ENCODE measurements at regions not wholly inside any gene's neighbourhood (a gene's known extent, or its start where the extent isn't known, plus 50 kb on each side); places are given as distances from the start of the nearest gene placed in this dataset.
"Not testable (repeated sequence)": the region's sequence is repeated elsewhere in the genome, so short reads cannot be mapped to it uniquely, and the experiment has no call there.

DNA sequence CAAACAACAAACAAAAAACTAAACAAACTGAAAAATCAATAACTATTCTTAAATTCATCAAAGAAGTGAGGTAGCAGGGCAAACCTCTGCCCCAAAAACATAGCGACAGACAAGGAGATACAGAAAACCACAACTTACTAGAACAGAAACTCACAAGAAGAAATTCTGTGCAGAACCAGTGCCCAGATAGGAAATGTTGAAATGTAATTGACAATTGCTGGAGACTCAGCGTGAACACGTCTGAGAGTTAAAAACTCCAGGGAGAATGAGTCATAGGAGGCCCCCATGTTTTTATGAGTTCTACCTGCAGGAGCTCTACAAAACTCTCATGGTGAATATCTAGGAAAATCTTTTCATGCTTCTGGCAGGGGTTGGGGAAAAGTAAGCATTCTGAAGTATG is 95.5 kb upstream of the SETMAR start:
- CTCF ChIA-PET, result no interaction called here
- H3K9me3 Mint-ChIP-seq, result peaks cover 5% of the 10 kb centered on the region
- TF ChIP-seq, protein P1, sequence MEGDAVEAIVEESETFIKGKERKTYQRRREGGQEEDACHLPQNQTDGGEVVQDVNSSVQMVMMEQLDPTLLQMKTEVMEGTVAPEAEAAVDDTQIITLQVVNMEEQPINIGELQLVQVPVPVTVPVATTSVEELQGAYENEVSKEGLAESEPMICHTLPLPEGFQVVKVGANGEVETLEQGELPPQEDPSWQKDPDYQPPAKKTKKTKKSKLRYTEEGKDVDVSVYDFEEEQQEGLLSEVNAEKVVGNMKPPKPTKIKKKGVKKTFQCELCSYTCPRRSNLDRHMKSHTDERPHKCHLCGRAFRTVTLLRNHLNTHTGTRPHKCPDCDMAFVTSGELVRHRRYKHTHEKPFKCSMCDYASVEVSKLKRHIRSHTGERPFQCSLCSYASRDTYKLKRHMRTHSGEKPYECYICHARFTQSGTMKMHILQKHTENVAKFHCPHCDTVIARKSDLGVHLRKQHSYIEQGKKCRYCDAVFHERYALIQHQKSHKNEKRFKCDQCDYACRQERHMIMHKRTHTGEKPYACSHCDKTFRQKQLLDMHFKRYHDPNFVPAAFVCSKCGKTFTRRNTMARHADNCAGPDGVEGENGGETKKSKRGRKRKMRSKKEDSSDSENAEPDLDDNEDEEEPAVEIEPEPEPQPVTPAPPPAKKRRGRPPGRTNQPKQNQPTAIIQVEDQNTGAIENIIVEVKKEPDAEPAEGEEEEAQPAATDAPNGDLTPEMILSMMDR (IDR thresholded peaks at IDR 0.05), result no peak
- H3K27ac Mint-ChIP-seq, result no peak overlapping the region
- ATAC-seq, result no peak
- H3K27me3 Mint-ChIP-seq, result no peaks in the 10 kb centered on the region
- H3K4me1 Mint-ChIP-seq (ENCODE audit: low read depth), result no peaks in the 10 kb centered on the region
- POLR2A ChIA-PET, result no interaction called here
- no peak for DNase-seq
- H3K36me3 Mint-ChIP-seq (ENCODE audit: low read depth), result no peaks in the 10 kb centered on the region
- no peak overlapping the region for H3K4me3 Mint-ChIP-seq
- intact Hi-C loops (cut with micrococcal nuclease), result no loop called here

DNA sequence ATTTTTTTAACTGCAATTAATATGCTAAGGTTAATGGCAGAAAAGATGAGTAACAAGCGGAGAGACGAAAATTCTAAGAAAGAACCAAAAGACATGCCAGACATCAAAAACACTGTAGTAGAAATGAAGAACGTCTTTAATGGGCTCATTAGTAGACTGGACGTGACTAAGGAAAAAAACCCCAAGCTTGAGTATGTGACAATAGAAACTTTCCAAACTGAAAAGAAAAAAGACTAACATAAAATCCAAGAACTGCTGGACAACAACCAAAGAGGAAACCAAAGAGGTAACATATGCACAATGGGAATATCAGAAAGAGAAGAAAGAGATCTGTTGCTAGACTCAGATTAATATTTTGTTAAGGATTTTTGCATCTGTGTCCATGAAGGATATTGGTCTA is 94.6 kb upstream of the SETMAR start:
- Mint-ChIP-seq H3K9me3 (peaks cover 12% of the 10 kb centered on the region), H3K4me1 (ENCODE audit: low read depth) (no peaks in the 10 kb centered on the region), H3K27me3 (no peaks in the 10 kb centered on the region), H3K27ac (no peak overlapping the region), H3K4me3 (no peak overlapping the region), H3K36me3 (ENCODE audit: low read depth) (no peaks in the 10 kb centered on the region)
- DNase-seq (no peak), ATAC-seq (no peak)
- ChIA-PET CTCF (no interaction called here), POLR2A (no interaction called here)
- intact Hi-C loops (cut with micrococcal nuclease), result no loop called here
- TF ChIP-seq, protein P1 (IDR thresholded peaks at IDR 0.05), result no peak

DNA sequence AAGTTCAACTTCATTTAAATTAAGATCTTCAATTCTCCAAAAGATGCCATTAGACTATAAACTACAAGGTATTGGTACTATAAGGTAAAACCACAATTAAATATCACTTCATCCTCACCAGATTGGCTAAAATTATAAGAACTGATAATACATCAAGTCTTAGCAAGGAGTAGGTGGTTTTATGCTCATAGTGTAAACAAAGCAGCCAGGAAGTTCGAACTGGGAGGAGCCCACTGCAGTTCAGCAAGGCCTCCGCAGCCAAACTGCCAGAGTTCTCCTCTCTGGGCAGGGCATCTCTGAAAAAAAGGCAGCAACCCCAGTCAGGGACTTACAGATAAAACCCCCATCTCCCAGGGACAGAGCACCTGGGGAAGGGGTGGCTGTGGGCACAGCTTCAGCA is 91.6 kb upstream of the SETMAR start:
- ChIA-PET CTCF (no interaction called here), POLR2A (no interaction called here)
- no peak for DNase-seq
- Mint-ChIP-seq H3K27ac (no peak overlapping the region), H3K4me1 (ENCODE audit: low read depth) (no peaks in the 10 kb centered on the region), H3K9me3 (peaks cover 28% of the 10 kb centered on the region), H3K27me3 (no peaks in the 10 kb centered on the region), H3K4me3 (no peak overlapping the region), H3K36me3 (ENCODE audit: low read depth) (peaks cover 3% of the 10 kb centered on the region)
- intact Hi-C loops (cut with micrococcal nuclease), result no loop called here
- TF ChIP-seq, protein P1 (IDR thresholded peaks at IDR 0.05), result no peak
- no peak for ATAC-seq

DNA sequence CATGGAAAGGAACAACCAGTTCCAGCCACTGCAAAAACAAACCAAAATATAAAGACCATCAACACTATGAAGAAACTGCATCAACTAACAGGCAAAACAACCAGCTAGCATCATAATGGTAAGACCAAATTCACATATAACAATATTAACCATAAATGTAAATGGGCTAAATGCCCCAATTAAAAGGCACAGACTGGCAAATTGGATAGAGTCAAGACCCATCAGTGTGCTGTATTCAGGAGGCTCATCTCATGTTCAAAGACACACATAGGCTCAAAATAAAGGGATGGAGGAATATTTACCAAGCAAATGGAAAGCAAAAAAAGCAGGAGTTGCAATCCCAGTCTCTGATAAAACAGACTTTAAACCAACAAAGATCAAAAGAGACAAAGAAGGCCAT is 89.7 kb upstream of the SETMAR start:
- H3K27ac Mint-ChIP-seq; intact Hi-C loops (cut with micrococcal nuclease); H3K27me3 Mint-ChIP-seq; ATAC-seq; H3K36me3 Mint-ChIP-seq (ENCODE audit: low read depth); POLR2A ChIA-PET; H3K4me1 Mint-ChIP-seq (ENCODE audit: low read depth); CTCF ChIA-PET; DNase-seq; H3K4me3 Mint-ChIP-seq: not testable (repeated sequence)
- peaks cover 29% of the 10 kb centered on the region for H3K9me3 Mint-ChIP-seq

DNA sequence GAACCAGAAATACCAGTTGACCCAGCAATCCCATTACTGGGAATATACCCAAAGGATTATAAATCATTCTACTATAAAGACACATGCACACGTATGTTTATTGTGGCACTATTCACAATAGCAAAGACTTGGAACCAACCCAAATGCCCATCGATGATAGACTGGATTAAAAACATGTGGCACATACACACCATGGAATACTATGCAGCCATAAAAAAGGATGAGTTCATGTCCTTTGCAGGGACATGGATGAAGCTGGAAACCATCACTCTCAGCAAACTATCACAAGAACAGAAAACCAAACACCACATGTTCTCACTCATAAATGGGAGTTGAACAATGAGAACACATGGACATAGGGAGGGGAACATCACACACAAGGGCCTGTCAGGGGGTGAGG is 86.2 kb upstream of the SETMAR start:
- intact Hi-C loops (cut with micrococcal nuclease); H3K27me3 Mint-ChIP-seq; POLR2A ChIA-PET; H3K36me3 Mint-ChIP-seq (ENCODE audit: low read depth); CTCF ChIA-PET; H3K4me3 Mint-ChIP-seq; ATAC-seq; H3K27ac Mint-ChIP-seq; DNase-seq; H3K4me1 Mint-ChIP-seq (ENCODE audit: low read depth): not testable (repeated sequence)
- H3K9me3 Mint-ChIP-seq, result peaks cover 29% of the 10 kb centered on the region

DNA sequence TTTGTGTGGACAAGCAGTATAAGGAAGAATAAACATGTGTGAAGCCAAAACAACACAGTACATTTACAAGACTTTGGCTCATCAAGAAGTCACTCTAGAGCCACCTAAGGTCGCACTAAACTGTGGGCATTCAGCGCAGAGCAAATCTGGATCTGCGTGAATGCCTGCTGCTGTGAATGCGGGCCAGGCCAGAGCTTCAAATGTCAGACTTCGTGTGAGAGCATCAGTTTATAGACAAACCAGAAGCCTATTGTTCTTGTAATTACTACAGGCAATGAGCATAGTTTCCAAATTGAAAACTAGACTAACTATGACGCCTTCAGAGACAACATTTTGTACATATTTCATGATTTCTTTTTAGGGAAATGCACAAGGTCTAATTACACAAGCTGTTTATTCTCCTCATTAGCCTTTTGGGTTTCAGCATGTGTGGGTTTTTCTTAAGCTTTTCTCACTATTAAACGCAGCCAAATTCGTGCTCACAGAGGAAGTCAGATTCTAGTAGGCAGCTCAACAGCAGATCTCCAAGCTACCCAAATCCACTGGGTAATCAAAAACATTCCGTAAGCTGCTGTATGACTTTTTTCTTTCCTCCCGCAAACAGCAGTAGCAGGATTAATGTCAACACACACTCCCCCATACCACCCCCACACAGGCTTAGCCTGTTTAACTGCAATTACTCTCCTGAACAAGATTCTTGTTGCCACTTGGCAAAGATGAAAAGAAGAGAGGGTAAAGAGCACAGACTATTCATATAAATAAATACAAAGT is 84.5 kb upstream of the SETMAR start:
- CTCF ChIA-PET, result interaction anchor here (1.0 kb wide), 1 partner anchor 53 kb away, joined by 3 read pairs; no protein-coding TSS in a partner anchor
- no peaks in the 10 kb centered on the region for H3K4me1 Mint-ChIP-seq (ENCODE audit: low read depth)

More for the DNA sequence above, 84.5 kb upstream of the SETMAR start:
- ATAC-seq (no peak), DNase-seq (no peak)
- Mint-ChIP-seq H3K36me3 (ENCODE audit: low read depth) (peaks cover 3% of the 10 kb centered on the region), H3K27ac (no peak overlapping the region), H3K4me3 (no peak overlapping the region), H3K9me3 (peaks cover 16% of the 10 kb centered on the region), H3K27me3 (no peaks in the 10 kb centered on the region)
- POLR2A ChIA-PET, result no interaction called here
- intact Hi-C loops (cut with micrococcal nuclease), result no loop called here
- TF ChIP-seq, protein P1 (IDR thresholded peaks at IDR 0.05), result no peak
